Smooth muscle cell (in vitro differentiated cells): ENCODE measurements at regions not wholly inside any gene's neighbourhood (a gene's known extent, or its start where the extent isn't known, plus 50 kb on each side); places are given as distances from the start of the nearest gene placed in this dataset.

Experiments
- DNase-seq: peaks from one replicate; lab custom pipeline; 2025; ENCODE audit not compliant: unreplicated experiment; lab: John Stamatoyannopoulos, UW
- H2AFZ ChIP-seq: fragments of 200-600 bp; sonication (generic); 2 replicates; pipeline ENCODE4 v1.6.0; 2016; ENCODE audit warnings: antibody characterized with exemption, low read depth, mild to moderate bottlenecking
- H3F3A ChIP-seq: fragments of 200-600 bp; sonication (generic); 2 replicates; pipeline ENCODE4 v1.6.0; 2017; ENCODE audit warnings: antibody characterized with exemption, low read depth
- H3K27ac ChIP-seq: fragments of 200-600 bp; sonication (generic); 2 replicates; pipeline ENCODE4 v1.5.1; 2016; ENCODE audit warnings: low read depth, mild to moderate bottlenecking
- H3K27me3 ChIP-seq: fragments of 200-600 bp; sonication (generic); 2 replicates; pipeline ENCODE4 v1.6.1; 2016; ENCODE audit warnings: low read depth, mild to moderate bottlenecking
- H3K36me3 ChIP-seq: fragments of 200-600 bp; sonication (generic); 2 replicates; pipeline ENCODE4 v1.5.1; 2016; ENCODE audit warnings: low read depth
- H3K4me1 ChIP-seq: fragments of 200-600 bp; sonication (generic); 2 replicates; pipeline ENCODE4 v1.5.1; 2016; ENCODE audit warnings: low read depth
- H3K4me2 ChIP-seq: fragments of 200-600 bp; sonication (generic); 2 replicates; pipeline ENCODE4 v1.6.0; 2016; ENCODE audit warnings: mild to moderate bottlenecking
- H3K4me3 ChIP-seq: fragments of 200-600 bp; sonication (generic); 2 replicates; pipeline ENCODE4 v1.5.1; 2016; ENCODE audit warnings: mild to moderate bottlenecking
- H3K79me2 ChIP-seq: fragments of 200-600 bp; sonication (generic); 2 replicates; pipeline ENCODE4 v1.6.0; 2016; ENCODE audit warnings: low read depth, mild to moderate bottlenecking
- H3K9ac ChIP-seq: fragments of 200-600 bp; sonication (generic); 2 replicates; pipeline ENCODE4 v1.6.0; 2016; ENCODE audit warnings: low read depth
- H3K9me3 ChIP-seq: fragments of 200-600 bp; sonication (generic); replicated peaks from 2 replicates; pipeline ENCODE4 v1.5.1; 2016; ENCODE audit warnings: low read depth
- H4K20me1 ChIP-seq: fragments of 200-600 bp; sonication (generic); 2 replicates; pipeline ENCODE4 v1.6.0; 2016; ENCODE audit warnings: low read depth
- CTCF ChIP-seq: fragments of 200-600 bp; sonication (generic); IDR thresholded peaks from 2 replicates; pipeline ENCODE4 v1.5.1; 2017; ENCODE audit warnings: borderline replicate concordance, mild to moderate bottlenecking, antibody characterized with exemption; ENCODE audit not compliant: insufficient read depth, poor library complexity, severe bottlenecking
- WGBS: methylation state at CpG from one replicate; pipeline ENCODE4 v1.1.7; 2016; ENCODE audit warnings: low lambda C conversion rate; 5-methylcytosine and 5-hydroxymethylcytosine counted together

GRCh38 chr3:11944052-11944673 is 60.0 kb upstream of the SYN2 start:
- peak overlapping the region; percentile 51 for H2AFZ ChIP-seq
- TF ChIP-seq CTCF, result peak; percentile 59
- 17% methylated on average over 7 of the region's 7 CpGs for whole genome bisulfite sequencing
- no peaks in the 10 kb centered on the region for H3K9me3 ChIP-seq
- H3F3A ChIP-seq, result no peaks in the 10 kb centered on the region
- DNase-seq, result no peak
- no peak overlapping the region for H3K4me3 ChIP-seq
- H3K36me3 ChIP-seq, result no peaks in the 10 kb centered on the region
- H3K4me2 ChIP-seq, result no peak overlapping the region
- H3K4me1 ChIP-seq, result no peaks in the 10 kb centered on the region
- H3K27me3 ChIP-seq, result no peaks in the 10 kb centered on the region
- no peak overlapping the region for H3K27ac ChIP-seq
- no peaks in the 10 kb centered on the region for H3K79me2 ChIP-seq
- H4K20me1 ChIP-seq, result no peaks in the 10 kb centered on the region
- no peak overlapping the region for H3K9ac ChIP-seq

- no peak for DNase-seq
- H3K27ac ChIP-seq, result no peak overlapping the region
These were observed 55.9 kb upstream of the SYN2 start for GRCh38 chr3:11948331-11948730.

GRCh38 chr3:11948866-11949265 is 55.3 kb upstream of the SYN2 start:
- Histone ChIP-seq H3K36me3 (no peaks in the 10 kb centered on the region), H3K4me1 (no peaks in the 10 kb centered on the region), H3K9me3 (no peaks in the 10 kb centered on the region), H3F3A (no peaks in the 10 kb centered on the region), H2AFZ (no peak overlapping the region), H3K9ac (no peak overlapping the region), H3K4me3 (no peak overlapping the region), H3K4me2 (no peak overlapping the region), H3K27ac (no peak overlapping the region), H4K20me1 (no peaks in the 10 kb centered on the region), H3K27me3 (no peaks in the 10 kb centered on the region), H3K79me2 (no peaks in the 10 kb centered on the region)
- no peak for TF ChIP-seq CTCF
- DNase-seq, result no peak

More at GRCh38 chr3:11948331-11948730, 55.9 kb upstream of the SYN2 start:
- no peaks in the 10 kb centered on the region for H3F3A ChIP-seq
- no peaks in the 10 kb centered on the region for H3K79me2 ChIP-seq
- H3K27me3 ChIP-seq, result no peaks in the 10 kb centered on the region
- TF ChIP-seq CTCF, result no peak
- no peak overlapping the region for H3K4me2 ChIP-seq
- no peak overlapping the region for H2AFZ ChIP-seq
- WGBS, result 93% methylated on average over 3 of the region's 3 CpGs
- no peaks in the 10 kb centered on the region for H3K9me3 ChIP-seq
- no peak overlapping the region for H3K4me3 ChIP-seq
- H3K36me3 ChIP-seq, result no peaks in the 10 kb centered on the region
- no peaks in the 10 kb centered on the region for H3K4me1 ChIP-seq
- H4K20me1 ChIP-seq, result no peaks in the 10 kb centered on the region
- no peak overlapping the region for H3K9ac ChIP-seq

- 96% methylated on average over 3 of the region's 3 CpGs for WGBS
- H3K27me3 ChIP-seq, result no peaks in the 10 kb centered on the region
These were observed 54.8 kb upstream of the SYN2 start for GRCh38 chr3:11949351-11949750.

More at GRCh38 chr3:11949351-11949750, 54.8 kb upstream of the SYN2 start:
- Histone ChIP-seq H3K4me1 (no peaks in the 10 kb centered on the region), H3K36me3 (no peaks in the 10 kb centered on the region), H4K20me1 (no peaks in the 10 kb centered on the region), H3K27ac (no peak overlapping the region), H3F3A (no peaks in the 10 kb centered on the region), H3K9me3 (no peaks in the 10 kb centered on the region), H3K79me2 (no peaks in the 10 kb centered on the region), H3K9ac (no peak overlapping the region), H3K4me3 (no peak overlapping the region), H3K4me2 (no peak overlapping the region), H2AFZ (no peak overlapping the region)
- TF ChIP-seq CTCF, result no peak
- DNase-seq, result no peak
